Upper lobe of left lung (tissue), 6 donors: ENCODE measurements at regions not wholly inside any gene's neighbourhood (a gene's known extent, or its start where the extent isn't known, plus 50 kb on each side); places are given as distances from the start of the nearest gene placed in this dataset.
"Not testable (repeated sequence)": the region's sequence is repeated elsewhere in the genome, so short reads cannot be mapped to it uniquely, and the experiment has no call there.

Experiments
- ATAC-seq, 2 donors: fragments of 200-7000 bp; cut with Tn5 transposase; one replicate each; pipeline ENCODE4 v1.9.1; 2022; ENCODE audit warnings: mild to moderate bottlenecking in 2 of 2, moderate library complexity in 2 of 2; ENCODE audit not compliant: low FRiP score in 2 of 2
- DNase-seq, 2 donors: peaks; one replicate each; pipeline ENCODE4 v3.0.0-alpha.2; 2019 to 2020
- H3K27ac ChIP-seq, 4 donors: fragments of 200-600 bp; sonication (generic); one replicate each; pipeline ENCODE4 v1.5.1; 2016 to 2019
- H3K27me3 ChIP-seq, 4 donors: fragments of 200-600 bp; sonication (generic); one replicate each; pipeline ENCODE4 v1.5.1; 2017 to 2019
- H3K36me3 ChIP-seq, 4 donors: fragments of 200-600 bp; sonication (generic); one replicate each; pipeline ENCODE4 v1.5.1; 2016 to 2019
- H3K4me1 ChIP-seq, 4 donors: fragments of 200-600 bp; sonication (generic); one replicate each; pipeline ENCODE4 v1.5.1; 2018 to 2019
- H3K4me3 ChIP-seq, 4 donors: fragments of 200-600 bp; sonication (generic); one replicate each; pipeline ENCODE4 v1.5.1; 2017 to 2019; ENCODE audit warnings: mild to moderate bottlenecking in 2 of 4, moderate library complexity in 1 of 4
- H3K9me3 ChIP-seq, 4 donors: fragments of 200-600 bp; sonication (generic); one replicate each; pipeline ENCODE4 v1.5.1; 2018 to 2019
- EP300 ChIP-seq, 4 donors: sonication (generic); formaldehyde crosslinking; IDR thresholded peaks; one replicate each; pipeline ENCODE4 v1.5.1; 2017; ENCODE audit warnings: antibody characterized with exemption in 4 of 4, control low read depth in 2 of 4
- POLR2A ChIP-seq, 4 donors: fragments of 450-650 bp; IDR thresholded peaks; one replicate each; pipeline ENCODE4 v1.5.1; 2016 to 2017; ENCODE audit warnings: antibody characterized with exemption in 4 of 4, mild to moderate bottlenecking in 2 of 4
- POLR2AphosphoS5 ChIP-seq, 2 donors: sonication (generic); formaldehyde crosslinking; IDR thresholded peaks; one replicate each; pipeline ENCODE4 v1.5.1; 2017; ENCODE audit warnings: antibody characterized with exemption in 2 of 2
- WGBS, 2 donors: methylation state at CpG; one replicate each; pipeline ENCODE4 v1.1.5; 2017 to 2018; 5-methylcytosine and 5-hydroxymethylcytosine counted together
- TF ChIP-seq, protein P1 (sequence below), 6 experiments: fragments of 450-650 bp in 4 of 6; fragments of 200-600 bp in 2 of 6; sonication (generic) in 2 of 6; IDR thresholded peaks; one replicate each; pipeline ENCODE4 v1.5.1; 2016 to 2019; ENCODE audit warnings: antibody characterized with exemption in 6 of 6
- donor health status: DM: no; HTN: no; CAD: no; lungs with moderate emphysema.
- donor health status: DM: no; HTN: yes; CAD: no; lungs with severe emphysema.

DNA sequence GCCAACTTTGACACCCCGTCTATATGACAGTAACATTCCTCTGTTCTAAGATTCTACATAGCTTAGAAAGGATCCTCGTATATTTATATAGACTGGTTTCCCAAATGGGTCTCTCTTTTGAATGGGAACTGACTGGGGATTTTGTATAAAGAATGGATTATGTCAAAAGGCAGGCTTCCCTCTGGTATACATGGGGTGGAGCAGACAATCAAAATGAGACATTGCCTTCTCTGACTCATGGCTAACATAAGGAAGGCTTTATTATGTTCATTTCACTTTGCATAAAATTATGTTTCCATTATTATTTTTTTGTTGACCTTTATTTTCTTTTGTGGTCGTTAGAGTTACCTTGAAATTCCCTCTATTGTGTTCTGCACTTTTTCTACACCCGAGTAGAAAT lies 211.1 kb downstream of the ALG10B start:
- H3K36me3 ChIP-seq = no peaks in the 10 kb centered on the region
- ATAC-seq (no peak), DNase-seq (no peak)
- no peaks in the 10 kb centered on the region for H3K27me3 ChIP-seq
- no peak overlapping the region for H3K4me3 ChIP-seq
- H3K9me3 ChIP-seq = no peaks in the 10 kb centered on the region
- H3K4me1 ChIP-seq = no peaks in the 10 kb centered on the region
- WGBS, 2 donors = 67 to 70% methylated on average over 4 of the region's 4 CpGs
- H3K27ac ChIP-seq = no peak overlapping the region
- TF ChIP-seq, protein P1, sequence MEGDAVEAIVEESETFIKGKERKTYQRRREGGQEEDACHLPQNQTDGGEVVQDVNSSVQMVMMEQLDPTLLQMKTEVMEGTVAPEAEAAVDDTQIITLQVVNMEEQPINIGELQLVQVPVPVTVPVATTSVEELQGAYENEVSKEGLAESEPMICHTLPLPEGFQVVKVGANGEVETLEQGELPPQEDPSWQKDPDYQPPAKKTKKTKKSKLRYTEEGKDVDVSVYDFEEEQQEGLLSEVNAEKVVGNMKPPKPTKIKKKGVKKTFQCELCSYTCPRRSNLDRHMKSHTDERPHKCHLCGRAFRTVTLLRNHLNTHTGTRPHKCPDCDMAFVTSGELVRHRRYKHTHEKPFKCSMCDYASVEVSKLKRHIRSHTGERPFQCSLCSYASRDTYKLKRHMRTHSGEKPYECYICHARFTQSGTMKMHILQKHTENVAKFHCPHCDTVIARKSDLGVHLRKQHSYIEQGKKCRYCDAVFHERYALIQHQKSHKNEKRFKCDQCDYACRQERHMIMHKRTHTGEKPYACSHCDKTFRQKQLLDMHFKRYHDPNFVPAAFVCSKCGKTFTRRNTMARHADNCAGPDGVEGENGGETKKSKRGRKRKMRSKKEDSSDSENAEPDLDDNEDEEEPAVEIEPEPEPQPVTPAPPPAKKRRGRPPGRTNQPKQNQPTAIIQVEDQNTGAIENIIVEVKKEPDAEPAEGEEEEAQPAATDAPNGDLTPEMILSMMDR (IDR thresholded peaks at IDR 0.05) = no peak
- no peak for TF ChIP-seq POLR2A (IDR thresholded peaks at IDR 0.05)
- no peak for TF ChIP-seq POLR2AphosphoS5 (IDR thresholded peaks at IDR 0.05)
- no peak for TF ChIP-seq EP300 (IDR thresholded peaks at IDR 0.05)

DNA sequence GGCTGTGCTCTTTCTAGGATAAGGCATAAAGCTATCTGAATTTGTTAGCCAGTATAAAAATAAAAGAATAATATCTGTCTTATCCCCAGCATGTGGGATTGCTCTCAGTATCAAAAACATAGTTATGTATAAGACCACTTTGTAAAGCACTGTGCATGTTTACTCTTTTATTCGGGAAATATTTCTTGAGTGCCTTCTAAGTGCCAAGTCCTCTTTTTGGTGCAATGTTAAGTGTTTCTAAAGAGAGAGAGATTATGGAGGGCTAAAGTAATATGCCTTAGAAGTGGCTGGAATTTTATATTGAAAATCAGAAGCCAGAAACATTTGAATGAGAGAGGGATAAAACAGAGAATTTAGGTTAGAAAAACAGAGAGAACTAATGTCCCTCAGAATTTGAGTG lies 212.0 kb downstream of the ALG10B start:
- Histone ChIP-seq H3K27ac (no peak overlapping the region), H3K27me3 (no peaks in the 10 kb centered on the region), H3K4me1 (no peaks in the 10 kb centered on the region), H3K4me3 (no peak overlapping the region), H3K36me3 (no peaks in the 10 kb centered on the region), H3K9me3 (no peaks in the 10 kb centered on the region)
- ATAC-seq (no peak), DNase-seq (no peak)
- TF ChIP-seq, protein P1 (IDR thresholded peaks at IDR 0.05) = no peak
- no peak for TF ChIP-seq POLR2A (IDR thresholded peaks at IDR 0.05)
- TF ChIP-seq POLR2AphosphoS5 (IDR thresholded peaks at IDR 0.05) = no peak
- no peak for TF ChIP-seq EP300 (IDR thresholded peaks at IDR 0.05)
- WGBS, 2 donors = 51 to 64% methylated on average over 1 of the region's 1 CpG

DNA sequence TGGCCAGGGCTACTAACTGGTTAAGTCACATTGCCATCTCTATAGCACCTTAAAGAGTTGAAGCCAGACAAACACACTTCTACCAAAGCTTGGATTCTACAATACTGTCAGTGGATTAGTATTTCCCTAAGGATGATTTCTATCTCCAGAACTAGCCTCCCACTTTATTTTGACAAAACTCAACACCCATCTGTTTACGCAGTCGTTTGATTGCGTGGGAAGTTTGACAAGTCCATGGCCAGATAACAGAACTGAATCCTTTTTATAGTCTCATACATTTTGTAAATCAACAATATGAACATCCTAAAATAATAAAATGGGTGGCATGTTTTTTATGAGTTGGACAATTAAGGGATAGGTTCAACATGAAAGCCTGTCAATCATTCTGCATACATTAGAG lies 212.7 kb downstream of the ALG10B start:
- not testable (repeated sequence) for H3K27ac ChIP-seq, H3K27me3 ChIP-seq, H3K9me3 ChIP-seq, ATAC-seq, DNase-seq, H3K4me3 ChIP-seq, H3K36me3 ChIP-seq, H3K4me1 ChIP-seq
- WGBS, 2 donors = 88 to 91% methylated on average over 3 of the region's 3 CpGs

DNA sequence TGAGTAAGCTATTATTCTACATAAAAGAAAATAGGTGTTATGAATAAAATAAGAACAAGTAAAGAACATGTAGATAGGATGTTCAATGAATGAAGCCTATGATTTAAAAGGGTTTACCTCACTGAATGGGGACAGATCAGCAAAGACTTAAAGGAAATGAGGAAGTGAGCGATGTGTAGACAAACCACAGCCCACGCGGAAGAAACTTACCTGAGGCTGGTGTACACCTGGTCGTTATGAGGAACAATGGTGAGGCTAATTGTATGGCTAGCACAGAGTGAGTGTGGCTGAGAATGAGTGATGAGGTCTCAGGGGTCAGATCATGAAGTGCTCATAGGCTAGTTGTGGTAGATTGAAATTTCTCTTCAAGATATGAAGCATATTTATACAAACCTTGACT lies 221.7 kb downstream of the ALG10B start:
- H3K27me3 ChIP-seq = no peaks in the 10 kb centered on the region
- ATAC-seq = no peak
- TF ChIP-seq POLR2A (IDR thresholded peaks at IDR 0.05) = no peak
- TF ChIP-seq, protein P1 (IDR thresholded peaks at IDR 0.05) = no peak
- no peak for TF ChIP-seq POLR2AphosphoS5 (IDR thresholded peaks at IDR 0.05)
- no peak overlapping the region for H3K4me3 ChIP-seq
- H3K4me1 ChIP-seq = no peaks in the 10 kb centered on the region
- no peaks in the 10 kb centered on the region for H3K9me3 ChIP-seq
- no peak for DNase-seq
- H3K36me3 ChIP-seq = no peaks in the 10 kb centered on the region
- H3K27ac ChIP-seq = no peak overlapping the region
- 61 to 78% methylated on average over 4 of the region's 4 CpGs for WGBS, 2 donors

DNA sequence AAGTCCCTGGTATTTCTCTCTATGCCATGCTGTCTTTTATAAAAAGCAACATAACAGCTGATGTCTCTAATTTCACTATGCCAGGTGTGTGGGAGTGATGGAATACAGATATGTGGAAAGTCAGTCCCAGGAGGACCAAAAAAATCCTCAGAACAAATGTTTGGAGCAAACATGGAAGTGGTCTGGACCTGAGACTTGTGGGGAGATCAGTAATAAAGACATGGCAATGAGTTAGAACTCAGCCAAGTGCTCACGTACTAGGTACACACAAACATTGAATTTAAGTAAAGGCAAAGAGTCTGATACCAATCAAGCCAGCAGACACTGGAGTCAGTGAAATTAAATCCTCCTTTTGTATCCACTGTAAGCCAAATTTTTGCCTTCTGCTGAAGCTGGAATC lies 223.6 kb downstream of the ALG10B start:
- TF ChIP-seq, protein P1 (IDR thresholded peaks at IDR 0.05) = no peak
- TF ChIP-seq POLR2A (IDR thresholded peaks at IDR 0.05) = no peak
- TF ChIP-seq POLR2AphosphoS5 (IDR thresholded peaks at IDR 0.05) = no peak
- TF ChIP-seq EP300 (IDR thresholded peaks at IDR 0.05) = no peak
- Histone ChIP-seq H3K9me3 (no peaks in the 10 kb centered on the region), H3K36me3 (no peaks in the 10 kb centered on the region), H3K4me1 (peaks cover 0 to 2% (median 0%) of the 10 kb centered on the region in 4 donors), H3K4me3 (no peak overlapping the region), H3K27me3 (no peaks in the 10 kb centered on the region), H3K27ac (no peak overlapping the region)
- WGBS, 2 donors = 84 to 92% methylated on average over 1 of the region's 1 CpG
- no peak for DNase-seq
- no peak for ATAC-seq
